H1 (cell line): ENCODE measurements at regions not wholly inside any gene's neighbourhood (a gene's known extent, or its start where the extent isn't known, plus 50 kb on each side); places are given as distances from the start of the nearest gene placed in this dataset.

Source experiments
- CTCF ChIA-PET: fragments of 300-600 bp; sonication (Branson Sonifier 250); formaldehyde crosslinking; loops from one replicate; lab custom pipeline; 2021; ENCODE audit not compliant: partially characterized antibody; lab: Charles Lee
- POLR2A ChIA-PET: fragments of 300-600 bp; sonication (Branson Sonifier 250); formaldehyde crosslinking; loops from one replicate; lab custom pipeline; 2021; ENCODE audit warnings: inconsistent platforms; ENCODE audit not compliant: partially characterized antibody; lab: Charles Lee
- DNase-seq, 2 experiments: peaks; one replicate each; pipeline versions ENCODE4 v3.0.0 to v3.0.0-alpha.2; 2010 to 2022; ENCODE audit warnings: low spot score in 2 of 2, low read depth in 1 of 2, mixed read lengths in 1 of 2
- FAIRE-seq: peaks from 2 replicates; lab custom pipeline; 2011; peaks lifted over from hg19 to GRCh38; lab: Jason Lieb, UNC
- H2AFZ ChIP-seq: 2 replicates; pipeline ENCODE4 v1.8.1; 2012; ENCODE audit warnings: low read length, inconsistent platforms
- H2AK5ac ChIP-seq: 2 replicates; pipeline ENCODE4 v1.6.1; 2013; ENCODE audit warnings: low read depth, low read length
- H2BK120ac ChIP-seq: replicated peaks from 2 replicates; pipeline ENCODE3; 2013; ENCODE audit warnings: low read depth, low read length, inconsistent platforms
- H2BK12ac ChIP-seq: 2 replicates; pipeline ENCODE4 v1.6.1; 2013; ENCODE audit warnings: low read depth, low read length
- H2BK15ac ChIP-seq: 2 replicates; pipeline ENCODE4 v1.6.1; 2013; ENCODE audit warnings: low read length
- H2BK20ac ChIP-seq: 2 replicates; pipeline ENCODE4 v1.6.1; 2013; ENCODE audit warnings: low read length
- H2BK5ac ChIP-seq: 2 replicates; pipeline ENCODE4 v1.6.1; 2013; ENCODE audit warnings: low read depth, low read length
- H3K14ac ChIP-seq: 2 replicates; pipeline ENCODE4 v1.6.1; 2013; ENCODE audit warnings: inconsistent platforms; ENCODE audit not compliant: insufficient read length
- H3K18ac ChIP-seq: 2 replicates; pipeline ENCODE4 v1.6.1; 2013; ENCODE audit warnings: low read length; ENCODE audit errors: extremely low read depth
- H3K23ac ChIP-seq: 2 replicates; pipeline ENCODE4 v1.6.1; 2013; ENCODE audit warnings: inconsistent platforms; ENCODE audit not compliant: insufficient read length
- H3K23me2 ChIP-seq: 2 replicates; pipeline ENCODE4 v1.6.1; 2013; ENCODE audit warnings: low read depth, low read length
- H3K27ac ChIP-seq: 2 replicates; pipeline ENCODE4 v1.6.1; 2011; ENCODE audit warnings: low read depth, low read length, inconsistent platforms
- H3K27me3 ChIP-seq, 4 experiments: replicated peaks in 1 of 4; 1 replicate in 1 of 4; 2 replicates in 3 of 4; pipeline versions ENCODE4 v1.6.1 to v1.8.1; 2011 to 2013; ENCODE audit warnings: low read length in 3 of 4, mild to moderate bottlenecking in 3 of 4, inconsistent platforms in 2 of 4, mixed read lengths in 2 of 4, moderate library complexity in 1 of 4; ENCODE audit not compliant: control insufficient read depth in 3 of 4, insufficient read depth in 3 of 4; ENCODE audit errors: extremely low read depth in 1 of 4
- H3K36me3 ChIP-seq, 4 experiments: 2 replicates each; pipeline versions ENCODE4 v1.6.1 to v1.8.1; 2011 to 2013; ENCODE audit warnings: mild to moderate bottlenecking in 4 of 4, low read length in 3 of 4, moderate library complexity in 2 of 4, control low read depth in 1 of 4, inconsistent platforms in 1 of 4; ENCODE audit not compliant: insufficient read depth in 4 of 4, control insufficient read depth in 2 of 4
- H3K4ac ChIP-seq: replicated peaks from 2 replicates; pipeline ENCODE3; 2013; ENCODE audit warnings: low read length, low read depth, mixed read lengths, inconsistent platforms; ENCODE audit not compliant: insufficient read length
- H3K4me1 ChIP-seq, 4 experiments: replicated peaks in 1 of 4; 1 replicate in 1 of 4; 2 replicates in 3 of 4; pipeline versions ENCODE4 v1.6.1 to v1.8.1; 2011 to 2013; ENCODE audit warnings: low read length in 3 of 4, inconsistent platforms in 2 of 4, mixed read lengths in 1 of 4; ENCODE audit not compliant: insufficient read depth in 4 of 4, control insufficient read depth in 3 of 4
- H3K4me2 ChIP-seq, 2 experiments: 2 replicates each; pipeline versions ENCODE4 v1.6.1 to v1.8.1; 2011 to 2013; ENCODE audit warnings: low read depth in 2 of 2, low read length in 2 of 2, control low read depth in 1 of 2, inconsistent platforms in 1 of 2, mild to moderate bottlenecking in 1 of 2; ENCODE audit not compliant: insufficient read depth in 1 of 2
- H3K4me3 ChIP-seq, 4 experiments: fragments of 200-600, 300-600 bp in 1 of 4; sonication (generic), shearing (Covaris generic), sonication (Bioruptor Twin) in 1 of 4; 2 replicates each; pipeline versions ENCODE4 v1.5.1 to v1.8.1; 2011 to 2016; ENCODE audit warnings: low read length in 4 of 4, low read depth in 3 of 4, control low read depth in 2 of 4, inconsistent platforms in 2 of 4, mild to moderate bottlenecking in 2 of 4, mixed read lengths in 1 of 4, moderate library complexity in 1 of 4; ENCODE audit not compliant: insufficient read depth in 2 of 4; ENCODE audit errors: extremely low read depth in 1 of 4
- H3K56ac ChIP-seq: replicated peaks from 2 replicates; pipeline ENCODE3; 2013; ENCODE audit warnings: low read depth, mild to moderate bottlenecking, mixed read lengths, low read length, inconsistent platforms; ENCODE audit not compliant: insufficient read length
- H3K79me1 ChIP-seq: 2 replicates; pipeline ENCODE4 v1.6.1; 2013; ENCODE audit warnings: low read depth, low read length, control low read depth
- H3K79me2 ChIP-seq, 2 experiments: 2 replicates each; pipeline versions ENCODE4 v1.6.1 to v1.8.1; 2012 to 2013; ENCODE audit warnings: low read length in 2 of 2, mild to moderate bottlenecking in 2 of 2, inconsistent platforms in 1 of 2; ENCODE audit not compliant: insufficient read depth in 2 of 2, control insufficient read depth in 1 of 2
- H3K9ac ChIP-seq, 4 experiments: replicated peaks in 1 of 4; 1 replicate in 1 of 4; 2 replicates in 3 of 4; pipeline versions ENCODE4 v1.6.1 to v1.8.1; 2011 to 2013; ENCODE audit warnings: low read depth in 3 of 4, low read length in 3 of 4, control low read depth in 2 of 4, mild to moderate bottlenecking in 2 of 4, moderate library complexity in 2 of 4, inconsistent platforms in 1 of 4; ENCODE audit errors: extremely low read depth in 1 of 4
- H3K9me3 ChIP-seq, 2 experiments: 2 replicates each; pipeline versions ENCODE4 v1.6.1 to v1.8.1; 2012 to 2013; ENCODE audit warnings: mild to moderate bottlenecking in 2 of 2, moderate library complexity in 2 of 2, control low read depth in 1 of 2, inconsistent platforms in 1 of 2, low read depth in 1 of 2, low read length in 1 of 2, mixed read lengths in 1 of 2; ENCODE audit not compliant: insufficient read depth in 2 of 2
- H4K20me1 ChIP-seq, 2 experiments: replicated peaks in 1 of 2; 2 replicates each; pipeline versions ENCODE3 to v1.8.1; 2011 to 2013; ENCODE audit warnings: inconsistent platforms in 2 of 2, low read length in 2 of 2, mild to moderate bottlenecking in 1 of 2; ENCODE audit not compliant: insufficient read depth in 2 of 2, control insufficient read depth in 1 of 2
- H4K5ac ChIP-seq: 2 replicates; pipeline ENCODE4 v1.6.1; 2013; ENCODE audit warnings: low read length, low read depth, mixed read lengths, inconsistent platforms; ENCODE audit not compliant: insufficient read length
- H4K8ac ChIP-seq: 2 replicates; pipeline ENCODE4 v1.8.0; 2013; ENCODE audit warnings: mild to moderate bottlenecking, moderate library complexity, low read length, inconsistent platforms; ENCODE audit not compliant: insufficient read depth; ENCODE audit errors: extremely low read depth
- H4K91ac ChIP-seq: replicated peaks from 2 replicates; pipeline ENCODE3; 2013; ENCODE audit warnings: low read length, mixed read lengths, inconsistent platforms; ENCODE audit not compliant: insufficient read length
- ATF2 ChIP-seq: IDR thresholded peaks from 2 replicates; pipeline ENCODE4 v1.6.1; 2012; ENCODE audit warnings: low read length, inconsistent platforms
- SP4 ChIP-seq: IDR thresholded peaks from 2 replicates; pipeline ENCODE4 v1.6.1; 2012; ENCODE audit warnings: low read length, inconsistent platforms
- TF ChIP-seq, protein P1 (sequence below): IDR thresholded peaks from 2 replicates; pipeline ENCODE4 v1.6.1; 2011; ENCODE audit warnings: low read depth, mild to moderate bottlenecking, low read length; ENCODE audit not compliant: insufficient read depth

- no peak overlapping the region for H4K5ac ChIP-seq
- H3K27me3 ChIP-seq, result no peaks in the 10 kb centered on the region
- H2BK120ac ChIP-seq, result no peak overlapping the region
- DNase-seq (no peak), FAIRE-seq (no peak)
- no peak overlapping the region for H2BK20ac ChIP-seq
- CTCF ChIA-PET, result no interaction called here
- H3K79me1 ChIP-seq, result no peaks in the 10 kb centered on the region
- H3K4me1 ChIP-seq, result no peaks in the 10 kb centered on the region
- H3K4me2 ChIP-seq, result no peak overlapping the region
- no peaks in the 10 kb centered on the region for H3K36me3 ChIP-seq
- H3K4me3 ChIP-seq, result no peak overlapping the region
- no peak overlapping the region for H3K27ac ChIP-seq
- no peaks in the 10 kb centered on the region for H3K9me3 ChIP-seq
- no peak overlapping the region for H3K23ac ChIP-seq
- no peak overlapping the region for H4K8ac ChIP-seq
- no peaks in the 10 kb centered on the region for H3K23me2 ChIP-seq
- no peak overlapping the region for H2BK15ac ChIP-seq
- no peak overlapping the region for H3K14ac ChIP-seq
- H3K4ac ChIP-seq, result no peak overlapping the region
- H3K56ac ChIP-seq, result no peak overlapping the region
- H2BK12ac ChIP-seq, result no peak overlapping the region
- no peak overlapping the region for H3K18ac ChIP-seq
- TF ChIP-seq SP4 (no peak), ATF2 (no peak)
- TF ChIP-seq, protein P1, sequence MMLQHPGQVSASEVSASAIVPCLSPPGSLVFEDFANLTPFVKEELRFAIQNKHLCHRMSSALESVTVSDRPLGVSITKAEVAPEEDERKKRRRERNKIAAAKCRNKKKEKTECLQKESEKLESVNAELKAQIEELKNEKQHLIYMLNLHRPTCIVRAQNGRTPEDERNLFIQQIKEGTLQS, result no peak
- no peaks in the 10 kb centered on the region for H4K20me1 ChIP-seq
- no peak overlapping the region for H2AK5ac ChIP-seq
- POLR2A ChIA-PET, result no interaction called here
- no peak overlapping the region for H4K91ac ChIP-seq
- H2BK5ac ChIP-seq, result no peak overlapping the region
- H3K79me2 ChIP-seq, result no peaks in the 10 kb centered on the region
- no peak overlapping the region for H3K9ac ChIP-seq
- H2AFZ ChIP-seq, result no peak overlapping the region
Measured at GRCh38 chrX:20471483-20471882, 204.8 kb upstream of the RPS6KA3 start.
